PC-3 (cell line): ENCODE measurements at regions not wholly inside any gene's neighbourhood (a gene's known extent, or its start where the extent isn't known, plus 50 kb on each side); places are given as distances from the start of the nearest gene placed in this dataset.

Experiments
- CTCF ChIP-seq: fragments of 300-600 bp; sonication (generic); conservative IDR thresholded peaks from 2 replicates; pipeline ENCODE4 v1.5.1; 2017; ENCODE audit warnings: antibody characterized with exemption, low read depth, mild to moderate bottlenecking, low read length
- EZH2 ChIP-seq: fragments of 300-600 bp; sonication (generic); IDR thresholded peaks from one replicate; pipeline ENCODE4 v1.6.1; 2017; ENCODE audit warnings: antibody characterized with exemption, mild to moderate bottlenecking, low read length; ENCODE audit not compliant: unreplicated experiment
- EZH2phosphoT487 ChIP-seq: fragments of 300-600 bp; sonication (generic); IDR thresholded peaks from 2 replicates; pipeline ENCODE4 v1.6.1; 2018; ENCODE audit warnings: mild to moderate bottlenecking, antibody characterized with exemption, low read length, borderline replicate concordance

GRCh38 chr22:22093743-22094142 is 111.2 kb upstream of the TOP3B start:
- TF ChIP-seq EZH2phosphoT487 (no peak), EZH2 (no peak), CTCF (no peak)
